Retinal pigment epithelial cell (primary cell): ENCODE measurements at regions not wholly inside any gene's neighbourhood (a gene's known extent, or its start where the extent isn't known, plus 50 kb on each side); places are given as distances from the start of the nearest gene placed in this dataset.

Experiments
- DNase-seq: peaks from one replicate; pipeline ENCODE4 v3.0.0-alpha.2; 2010; ENCODE audit warnings: low read depth
- H3K4me3 ChIP-seq: 2 replicates; pipeline ENCODE4 v1.5.1; 2011; ENCODE audit warnings: mild to moderate bottlenecking, low read length, control low read depth, moderate library complexity
- TF ChIP-seq, protein P1 (sequence below): conservative IDR thresholded peaks from 2 replicates; pipeline ENCODE4 v1.5.1; 2011; ENCODE audit warnings: low read depth, low read length, control low read depth, inconsistent platforms

DNA sequence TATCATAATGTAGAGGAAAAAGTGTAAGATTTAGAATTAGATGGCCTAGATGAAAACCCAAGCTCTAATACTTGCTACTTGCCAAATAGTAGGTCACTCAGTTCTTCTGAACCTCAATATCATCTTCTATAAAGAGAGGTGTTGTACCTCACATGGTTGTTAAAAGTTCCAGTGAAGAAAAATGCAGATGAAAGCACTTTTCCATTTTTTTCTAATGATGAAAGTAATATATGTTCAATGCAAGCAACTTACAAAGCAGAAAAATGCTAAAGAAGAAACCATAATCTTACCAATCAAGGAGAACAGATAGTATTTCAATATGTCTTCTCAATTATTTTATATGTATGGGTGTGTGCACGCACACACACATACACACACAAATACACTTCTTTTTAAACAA lies 52.7 kb upstream of the TMEM17 start:
- no peak overlapping the region for H3K4me3 ChIP-seq
- TF ChIP-seq, protein P1, sequence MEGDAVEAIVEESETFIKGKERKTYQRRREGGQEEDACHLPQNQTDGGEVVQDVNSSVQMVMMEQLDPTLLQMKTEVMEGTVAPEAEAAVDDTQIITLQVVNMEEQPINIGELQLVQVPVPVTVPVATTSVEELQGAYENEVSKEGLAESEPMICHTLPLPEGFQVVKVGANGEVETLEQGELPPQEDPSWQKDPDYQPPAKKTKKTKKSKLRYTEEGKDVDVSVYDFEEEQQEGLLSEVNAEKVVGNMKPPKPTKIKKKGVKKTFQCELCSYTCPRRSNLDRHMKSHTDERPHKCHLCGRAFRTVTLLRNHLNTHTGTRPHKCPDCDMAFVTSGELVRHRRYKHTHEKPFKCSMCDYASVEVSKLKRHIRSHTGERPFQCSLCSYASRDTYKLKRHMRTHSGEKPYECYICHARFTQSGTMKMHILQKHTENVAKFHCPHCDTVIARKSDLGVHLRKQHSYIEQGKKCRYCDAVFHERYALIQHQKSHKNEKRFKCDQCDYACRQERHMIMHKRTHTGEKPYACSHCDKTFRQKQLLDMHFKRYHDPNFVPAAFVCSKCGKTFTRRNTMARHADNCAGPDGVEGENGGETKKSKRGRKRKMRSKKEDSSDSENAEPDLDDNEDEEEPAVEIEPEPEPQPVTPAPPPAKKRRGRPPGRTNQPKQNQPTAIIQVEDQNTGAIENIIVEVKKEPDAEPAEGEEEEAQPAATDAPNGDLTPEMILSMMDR, result no peak
- DNase-seq, result no peak

DNA sequence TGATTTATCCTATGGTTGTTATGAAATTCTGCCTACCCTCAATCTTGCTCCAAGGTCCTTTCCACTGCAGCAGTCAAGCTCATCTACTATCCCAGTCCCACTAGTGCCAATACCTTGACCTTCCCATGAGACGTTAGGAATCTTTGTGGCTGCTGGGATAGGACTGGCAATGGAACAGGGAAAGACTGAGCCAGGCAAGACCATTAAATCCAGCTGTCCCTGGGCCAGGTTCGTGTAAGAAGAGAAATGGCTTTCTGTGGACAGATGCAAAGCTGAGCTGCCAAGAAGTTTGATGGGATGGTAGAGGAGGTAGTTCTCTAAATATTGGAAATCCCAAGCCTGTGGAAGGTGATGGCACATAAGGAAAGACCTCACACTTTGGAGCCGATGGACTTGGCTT lies 50.1 kb upstream of the TMEM17 start:
- no peak for DNase-seq
- TF ChIP-seq, protein P1, result no peak
- H3K4me3 ChIP-seq, result no peak overlapping the region
